Urothelium cell line (cell line): ENCODE measurements at regions not wholly inside any gene's neighbourhood (a gene's known extent, or its start where the extent isn't known, plus 50 kb on each side); places are given as distances from the start of the nearest gene placed in this dataset.

Experiments
- DNase-seq: peaks from one replicate; pipeline ENCODE4 v3.0.0; 2011; ENCODE audit warnings: low spot score, mixed read lengths
- FAIRE-seq: peaks from 2 replicates; lab custom pipeline; 2011; peaks lifted over from hg19 to GRCh38; lab: Jason Lieb, UNC

- no peak for FAIRE-seq
- DNase-seq: no peak
Observed at GRCh38 chr12:75711271-75711670, 199.9 kb upstream of the KRR1 start.

GRCh38 chr12:75710361-75711069, 199.1 kb upstream of the KRR1 start:
- no peak for DNase-seq
- FAIRE-seq: no peak

- FAIRE-seq (no peak), DNase-seq (no peak)
Observed at GRCh38 chr12:75709503-75709902, 198.1 kb upstream of the KRR1 start.

- FAIRE-seq: no peak
- DNase-seq: no peak
Observed at GRCh38 chr12:75708802-75709201, 197.4 kb upstream of the KRR1 start.

GRCh38 chr12:75707983-75708382, 196.6 kb upstream of the KRR1 start:
- FAIRE-seq: no peak

GRCh38 chr12:75706786-75707605, 195.6 kb upstream of the KRR1 start:
- DNase-seq: no peak
- FAIRE-seq: no peak

More at GRCh38 chr12:75707983-75708382, 196.6 kb upstream of the KRR1 start:
- no peak for DNase-seq

- DNase-seq (peak; percentile 15), FAIRE-seq (no peak)
Observed at GRCh38 chr12:75705749-75706711, 194.6 kb upstream of the KRR1 start.

GRCh38 chr12:75704664-75705063, 193.3 kb upstream of the KRR1 start:
- DNase-seq (no peak), FAIRE-seq (no peak)

GRCh38 chr12:75704208-75704607, 192.8 kb upstream of the KRR1 start:
- DNase-seq: no peak
- FAIRE-seq: no peak

GRCh38 chr12:75703131-75703530, 191.7 kb upstream of the KRR1 start:
- FAIRE-seq (no peak), DNase-seq (no peak)

GRCh38 chr12:75702477-75703093, 191.2 kb upstream of the KRR1 start:
- FAIRE-seq: no peak

GRCh38 chr12:75701859-75702258, 190.4 kb upstream of the KRR1 start:
- FAIRE-seq: no peak
- no peak for DNase-seq

More at GRCh38 chr12:75702477-75703093, 191.2 kb upstream of the KRR1 start:
- no peak for DNase-seq

- no peak for DNase-seq
Observed at GRCh38 chr12:75699728-75700496, 188.5 kb upstream of the KRR1 start.

GRCh38 chr12:75699251-75699650, 187.8 kb upstream of the KRR1 start:
- FAIRE-seq: no peak
- no peak for DNase-seq

More at GRCh38 chr12:75699728-75700496, 188.5 kb upstream of the KRR1 start:
- no peak for FAIRE-seq

GRCh38 chr12:75698052-75698451, 186.6 kb upstream of the KRR1 start:
- DNase-seq: no peak

GRCh38 chr12:75695926-75696325, 184.5 kb upstream of the KRR1 start:
- FAIRE-seq: no peak
- DNase-seq: no peak

More at GRCh38 chr12:75698052-75698451, 186.6 kb upstream of the KRR1 start:
- FAIRE-seq: no peak

- DNase-seq (no peak), FAIRE-seq (no peak)
Observed at GRCh38 chr12:75694534-75695268, 183.3 kb upstream of the KRR1 start.

GRCh38 chr12:75692876-75693275, 181.5 kb upstream of the KRR1 start:
- DNase-seq (no peak), FAIRE-seq (no peak)
